Fibroblast of gingiva (primary cell): ENCODE measurements at regions not wholly inside any gene's neighbourhood (a gene's known extent, or its start where the extent isn't known, plus 50 kb on each side); places are given as distances from the start of the nearest gene placed in this dataset.

Source experiments
- DNase-seq: peaks from one replicate; pipeline ENCODE4 v3.0.0-alpha.2; 2011; ENCODE audit warnings: low read depth

- DNase-seq = no peak
Measured at GRCh38 chr13:23983671-23984070, 86.4 kb upstream of the C1QTNF9B start.

DNA sequence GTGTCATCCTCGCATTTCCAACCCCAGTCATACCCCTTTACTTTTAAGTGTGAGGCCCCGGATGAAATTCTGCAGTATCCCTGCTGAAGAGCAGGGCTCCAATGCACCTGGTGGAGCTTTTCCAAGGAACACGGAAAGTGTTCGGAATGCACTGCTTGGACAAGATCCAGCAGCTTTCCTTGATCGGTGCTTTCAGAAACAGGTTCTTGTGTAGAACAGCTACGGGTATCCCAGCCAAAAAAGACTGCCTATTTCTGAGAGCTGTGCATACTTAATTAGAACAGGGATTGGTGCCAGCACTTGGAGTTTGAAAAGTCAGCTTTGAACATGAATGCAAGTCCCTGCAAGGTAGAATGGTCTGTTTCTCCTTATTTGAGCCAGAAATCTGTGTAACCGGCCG, 87.2 kb upstream of the C1QTNF9B start:
- DNase-seq = no peak

DNA sequence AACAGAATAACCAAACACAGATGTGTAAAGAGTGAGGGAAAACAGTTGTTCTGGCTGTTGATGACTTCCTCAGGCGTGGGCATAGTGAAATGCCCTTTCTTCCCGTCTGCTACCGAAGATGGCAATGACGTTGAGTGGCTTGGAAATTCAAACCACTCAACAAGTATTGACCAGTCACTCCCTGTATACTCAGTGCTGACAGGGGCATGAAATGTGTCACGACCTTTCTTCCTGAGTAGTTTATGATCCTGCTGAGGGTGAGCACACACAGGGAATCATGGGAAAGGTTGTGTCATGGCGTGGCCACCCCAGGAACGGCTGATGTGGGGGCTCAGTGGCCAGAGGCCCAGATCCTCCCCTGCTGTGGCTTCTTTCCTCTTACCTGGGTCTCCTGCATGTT, 87.8 kb upstream of the C1QTNF9B start:
- no peak for DNase-seq

DNA sequence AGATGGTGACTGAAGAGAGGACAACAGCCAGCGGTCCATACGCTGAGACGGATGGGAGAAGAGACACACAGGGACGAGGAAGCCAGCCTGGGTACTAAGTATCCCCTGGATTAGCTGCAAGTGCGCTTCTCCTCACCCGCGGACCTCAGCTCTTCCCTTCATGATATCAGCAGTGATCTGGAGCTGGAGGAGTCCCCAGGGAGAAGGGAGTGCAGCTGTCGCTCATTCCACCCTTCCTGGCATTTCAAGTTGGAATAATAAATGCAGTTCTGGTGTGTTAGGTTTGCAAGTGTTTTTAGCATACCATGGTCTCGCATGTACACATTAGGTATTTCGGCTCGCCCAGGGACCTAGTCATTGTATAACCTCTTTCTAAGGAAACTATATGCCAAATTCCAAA, 88.5 kb upstream of the C1QTNF9B start:
- DNase-seq = no peak

GRCh38 chr13:23986619-23987018, 89.3 kb upstream of the C1QTNF9B start:
- peak; percentile 83 for DNase-seq

DNA sequence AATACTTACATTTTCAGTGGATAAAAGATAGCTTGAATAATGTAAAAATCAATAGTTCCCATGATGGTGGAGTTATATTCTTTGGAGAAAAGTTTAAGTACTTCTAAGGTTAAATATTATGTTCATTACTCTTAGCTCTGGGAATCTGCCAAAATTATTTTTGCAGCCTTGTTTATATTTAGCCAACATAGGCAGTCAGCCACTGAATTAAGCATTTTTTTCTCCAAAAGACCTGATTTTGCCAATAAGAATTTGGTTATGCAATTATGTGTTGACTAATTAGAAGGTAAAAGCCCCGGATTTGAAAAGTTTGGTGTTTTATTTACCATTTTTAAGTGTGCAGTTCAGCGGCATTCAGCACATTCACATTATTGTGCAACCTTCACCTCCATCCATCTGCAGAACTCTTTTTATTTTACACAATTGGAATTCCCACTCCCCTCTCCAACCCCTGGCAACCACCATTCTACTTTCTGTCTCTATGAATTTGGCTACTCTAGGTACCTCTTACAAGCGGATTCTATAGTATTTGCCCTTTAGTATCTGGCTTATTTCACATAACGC, 90.1 kb upstream of the C1QTNF9B start:
- DNase-seq = peak; percentile 60

DNA sequence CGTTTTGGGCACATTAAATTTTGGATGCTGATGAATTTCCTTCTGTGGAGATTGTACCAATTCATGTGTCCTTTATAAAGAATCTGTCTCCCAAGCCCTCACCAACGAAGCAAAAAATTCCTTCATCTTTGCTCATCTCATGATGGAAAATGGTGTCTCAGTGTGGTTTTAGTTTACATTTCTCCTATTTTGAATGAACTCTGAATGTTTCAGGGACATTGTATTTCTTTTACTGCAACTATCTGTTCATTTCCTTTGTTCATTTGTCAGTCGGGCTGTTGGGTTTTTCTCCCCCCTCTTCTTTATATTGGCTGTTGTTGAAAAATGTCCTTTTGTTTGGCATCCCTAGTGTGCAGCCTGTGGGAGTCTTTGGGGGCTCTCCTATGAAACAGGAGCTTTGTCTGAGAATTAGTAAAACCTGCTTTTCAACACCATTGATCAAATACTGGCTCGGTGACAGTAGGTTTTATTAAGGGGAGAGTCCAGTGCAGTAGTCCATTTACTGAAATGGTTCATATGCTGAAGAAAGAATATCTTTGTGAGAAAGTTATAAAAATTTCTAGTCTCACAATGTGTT, 91.3 kb upstream of the C1QTNF9B start:
- DNase-seq = no peak

DNA sequence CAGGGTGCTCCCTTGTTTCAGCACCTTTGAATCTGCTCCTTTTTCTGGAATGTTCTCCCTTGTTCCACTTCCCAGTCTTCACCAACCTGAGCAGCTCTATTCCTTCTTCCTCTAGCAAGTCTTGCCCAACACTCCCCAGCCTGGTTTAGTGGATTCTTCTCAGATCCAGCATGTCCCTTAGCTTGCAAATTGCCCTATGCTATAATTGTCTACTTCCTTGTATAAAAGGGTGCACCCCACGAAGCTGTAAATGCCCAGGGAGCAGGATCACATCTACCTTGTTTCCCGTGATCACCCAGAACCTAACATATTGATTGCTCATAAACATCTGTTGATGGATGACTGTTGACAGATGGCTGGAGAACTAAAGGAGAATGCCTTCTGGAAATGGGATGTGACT, 93.2 kb upstream of the C1QTNF9B start:
- DNase-seq = no peak

DNA sequence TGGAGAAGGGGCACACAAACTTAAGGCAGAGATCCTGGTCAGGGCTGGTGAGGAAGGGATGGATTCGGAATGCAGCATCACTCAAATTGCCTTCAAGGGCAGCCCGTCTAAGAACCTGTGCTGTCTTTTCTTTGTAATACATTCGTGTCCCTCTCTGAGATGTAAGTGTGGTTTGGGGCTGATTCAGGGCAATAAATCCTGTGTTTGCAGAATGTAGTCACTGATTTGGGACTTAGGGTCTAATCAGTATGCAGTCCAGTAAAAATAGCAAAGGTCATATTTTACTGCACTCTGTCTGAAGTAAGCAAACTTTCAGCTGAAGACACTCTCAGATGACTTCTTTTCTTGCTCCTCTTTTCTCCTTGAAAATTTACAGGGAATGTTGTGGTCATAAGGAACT, 93.8 kb upstream of the C1QTNF9B start:
- DNase-seq = no peak

DNA sequence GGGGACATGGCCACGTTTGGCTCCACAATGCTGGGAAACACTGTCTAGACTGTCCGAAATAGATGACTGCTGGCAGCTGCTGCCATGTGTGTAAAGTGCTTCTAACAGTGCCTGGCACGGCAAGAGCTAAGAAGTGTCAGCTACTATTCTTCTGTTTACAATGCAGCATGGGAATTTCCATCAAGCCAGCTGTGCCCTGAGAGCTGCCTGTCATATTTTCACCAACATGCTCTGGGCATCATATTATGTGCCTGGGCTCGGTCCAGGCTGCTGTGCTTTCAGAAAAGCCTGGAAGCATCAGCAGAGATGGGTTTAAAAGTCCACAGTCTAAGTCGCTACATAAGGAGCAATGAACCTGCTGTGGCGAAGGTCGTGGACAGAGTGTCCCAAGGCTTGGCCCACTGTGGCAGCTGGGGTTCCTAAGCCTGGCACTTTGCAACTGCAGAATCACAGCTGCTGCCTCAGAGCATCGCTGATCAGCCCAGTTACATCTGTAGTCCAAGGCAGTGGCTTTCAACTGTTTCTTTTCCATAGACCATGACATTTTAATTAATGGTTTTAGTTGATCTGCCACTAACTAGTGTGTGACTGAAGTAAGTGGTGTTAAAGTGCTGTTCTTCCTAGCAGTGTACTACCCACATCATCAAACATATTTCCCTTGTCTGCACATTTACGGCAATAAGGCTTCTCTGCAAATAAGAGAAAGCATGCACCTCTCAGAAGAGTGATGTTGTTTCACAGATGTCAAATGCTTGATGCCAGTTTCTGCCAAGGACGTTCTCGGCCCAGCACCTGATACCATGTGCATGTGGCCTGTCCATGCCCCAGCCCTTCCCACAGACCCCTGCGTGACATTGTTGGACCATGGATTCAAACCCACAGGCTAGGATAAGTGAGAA, 95.7 kb upstream of the C1QTNF9B start:
- no peak for DNase-seq

DNA sequence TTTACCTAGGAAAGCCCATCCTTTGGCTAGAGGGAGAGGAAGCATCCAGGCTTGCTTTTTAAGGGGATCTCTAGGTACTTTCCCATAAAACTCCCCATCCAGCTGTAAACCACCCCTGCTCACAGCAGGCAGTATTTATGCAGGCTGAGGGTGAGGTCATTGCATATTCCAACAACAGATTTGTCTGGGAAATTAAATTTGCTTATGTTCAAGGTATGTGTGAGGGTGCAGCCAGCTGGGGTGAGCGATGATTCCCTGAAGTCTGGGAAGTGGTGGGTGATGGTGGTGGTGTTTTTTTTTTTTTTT, 96.3 kb upstream of the C1QTNF9B start:
- no peak for DNase-seq

GRCh38 chr13:23995283-23996073, 98.2 kb upstream of the C1QTNF9B start:
- no peak for DNase-seq

DNA sequence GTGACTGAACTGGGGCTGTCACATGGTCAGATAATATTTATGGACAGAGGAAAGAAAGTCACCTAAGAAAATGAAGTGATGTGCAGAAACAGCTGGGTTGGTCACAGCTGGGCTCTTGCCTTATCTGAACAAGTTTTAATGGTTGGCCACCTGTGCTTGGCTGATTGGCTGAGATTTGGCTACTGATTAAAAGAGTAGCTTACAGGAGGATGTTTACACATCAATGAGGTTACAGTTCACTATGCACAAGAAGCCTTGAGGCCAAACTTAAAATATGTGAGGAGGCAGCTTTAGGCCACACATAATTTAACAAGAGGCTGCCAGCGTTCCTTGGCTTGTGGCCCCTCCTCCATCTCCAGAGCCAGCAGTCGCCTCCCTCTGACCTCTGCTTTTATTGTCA, 99.2 kb upstream of the C1QTNF9B start:
- DNase-seq = no peak

GRCh38 chr13:23999424-23999823, 102.1 kb upstream of the C1QTNF9B start:
- no peak for DNase-seq

GRCh38 chr13:24002206-24002815, 105.0 kb upstream of the C1QTNF9B start:
- no peak for DNase-seq

- no peak for DNase-seq
Measured at GRCh38 chr13:24004142-24004899, 107.0 kb upstream of the C1QTNF9B start.

DNA sequence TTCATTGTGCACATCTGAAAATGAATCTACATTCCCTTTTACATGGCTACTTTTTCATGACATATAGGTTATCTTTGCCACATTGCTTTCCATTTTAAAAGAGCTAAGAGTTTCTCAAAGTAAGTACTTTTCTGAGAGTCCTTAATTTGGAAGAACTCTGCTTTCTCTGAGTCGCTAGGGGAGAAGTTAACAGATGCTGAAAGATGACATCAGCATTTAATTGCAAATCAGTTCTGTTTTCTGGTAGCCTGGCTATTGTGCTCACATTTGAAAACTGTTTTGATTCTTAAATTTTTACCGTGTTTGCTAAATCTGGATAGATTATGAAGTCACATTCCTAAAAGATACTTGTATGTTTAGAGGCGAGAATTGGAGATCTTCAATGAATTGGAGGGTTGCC, 107.7 kb upstream of the C1QTNF9B start:
- DNase-seq = no peak

GRCh38 chr13:24005755-24006281, 108.5 kb upstream of the C1QTNF9B start:
- no peak for DNase-seq

GRCh38 chr13:24006520-24007248, 109.4 kb upstream of the C1QTNF9B start:
- DNase-seq = no peak

- DNase-seq = no peak
Measured at GRCh38 chr13:24007979-24008620, 110.8 kb upstream of the C1QTNF9B start.
